Occipital lobe (tissue), 1 donor: ENCODE measurements at regions not wholly inside any gene's neighbourhood (a gene's known extent, or its start where the extent isn't known, plus 50 kb on each side); places are given as distances from the start of the nearest gene placed in this dataset.

Source experiments
- DNase-seq: peaks from one replicate; lab custom pipeline; 2025; lab: John Stamatoyannopoulos, UW

GRCh38 chr5:21181609-21182125 is 1193.7 kb upstream of the CDH18 start:
- DNase-seq: no peak

DNA sequence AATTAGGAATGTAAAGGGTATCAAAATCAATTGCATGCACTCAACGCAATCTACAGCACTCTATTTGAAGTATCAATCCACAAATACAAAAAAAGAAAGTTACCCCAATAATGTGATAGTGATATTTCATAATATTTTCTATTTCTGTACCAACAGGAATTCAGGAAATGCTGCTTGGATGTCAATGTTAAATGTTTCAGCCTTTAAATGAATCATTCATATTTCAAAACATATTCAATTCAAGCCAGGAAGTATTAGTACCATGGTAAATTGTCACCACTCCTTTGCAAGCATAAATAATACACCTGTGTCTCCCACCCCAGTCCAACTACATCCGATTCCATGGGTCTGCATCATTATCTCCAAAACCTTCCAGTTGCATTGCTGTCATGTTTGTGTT is 1185.5 kb upstream of the CDH18 start:
- no peak for DNase-seq

GRCh38 chr5:21173036-21173435 is 1185.0 kb upstream of the CDH18 start:
- DNase-seq: no peak

GRCh38 chr5:21171038-21171437 is 1183.0 kb upstream of the CDH18 start:
- no peak for DNase-seq

DNA sequence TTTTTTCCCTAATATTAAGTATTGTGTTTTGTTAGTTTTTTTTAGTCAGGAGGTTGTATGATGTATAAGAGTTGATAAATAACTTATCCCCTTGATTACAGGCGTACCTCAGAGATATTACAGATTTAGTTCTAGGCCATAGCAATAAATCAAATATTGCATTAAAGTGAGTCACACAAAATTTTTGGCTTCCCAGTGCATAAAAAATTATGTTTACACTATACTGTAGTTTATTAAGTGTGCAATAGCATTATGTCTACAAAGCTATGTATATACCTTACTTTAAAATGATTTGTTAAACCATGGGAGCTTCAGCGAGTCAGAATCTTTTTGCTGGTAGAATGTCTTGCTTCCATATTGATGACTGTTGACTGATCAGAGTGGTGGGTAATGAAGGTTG is 1180.6 kb upstream of the CDH18 start:
- no peak for DNase-seq

- no peak for DNase-seq
These were observed 1177.3 kb upstream of the CDH18 start for GRCh38 chr5:21165344-21165743.

DNA sequence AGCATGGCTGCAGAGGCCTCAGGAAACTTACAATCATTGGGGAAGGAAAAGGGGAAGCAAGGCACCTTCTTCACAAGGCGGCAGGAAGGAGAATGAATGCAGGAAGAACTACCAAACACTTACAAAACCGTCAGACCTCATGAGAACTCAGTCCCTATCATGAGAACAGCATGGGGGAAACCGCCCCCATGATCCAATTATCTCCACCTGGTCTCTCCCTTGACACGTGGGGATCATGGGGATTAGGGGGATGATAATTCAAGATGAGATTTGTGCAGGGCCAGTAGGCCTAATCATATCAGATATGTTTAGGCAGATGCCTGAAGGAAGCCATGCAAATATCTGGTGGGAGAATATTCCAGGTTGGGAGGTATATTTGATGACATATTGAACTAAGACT is 1176.4 kb upstream of the CDH18 start:
- no peak for DNase-seq

GRCh38 chr5:21159510-21160059 is 1171.6 kb upstream of the CDH18 start:
- DNase-seq: no peak

- DNase-seq: no peak
These were observed 1166.5 kb upstream of the CDH18 start for GRCh38 chr5:21154526-21154925.

DNA sequence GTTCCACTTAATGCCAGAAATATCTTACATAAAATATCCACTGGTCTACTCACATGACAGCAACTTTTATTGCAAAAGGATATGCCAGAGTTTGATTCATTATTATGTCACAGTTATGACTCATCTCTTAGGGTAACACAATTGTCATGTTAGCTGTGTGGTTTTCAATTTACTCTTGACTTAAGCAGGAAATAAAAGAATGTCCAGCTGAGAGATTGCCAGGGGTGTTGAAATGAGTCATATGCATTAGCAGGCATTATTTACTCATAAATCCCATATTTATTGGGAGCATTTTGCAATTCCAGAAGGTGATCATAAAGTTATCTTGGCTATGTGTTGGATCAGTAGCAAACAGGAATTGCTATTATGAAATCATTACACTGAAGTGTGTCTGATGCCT is 1164.6 kb upstream of the CDH18 start:
- no peak for DNase-seq

- DNase-seq: no peak
These were observed 1157.4 kb upstream of the CDH18 start for GRCh38 chr5:21145376-21145775.

- no peak for DNase-seq
These were observed 1155.7 kb upstream of the CDH18 start for GRCh38 chr5:21143686-21144085.

DNA sequence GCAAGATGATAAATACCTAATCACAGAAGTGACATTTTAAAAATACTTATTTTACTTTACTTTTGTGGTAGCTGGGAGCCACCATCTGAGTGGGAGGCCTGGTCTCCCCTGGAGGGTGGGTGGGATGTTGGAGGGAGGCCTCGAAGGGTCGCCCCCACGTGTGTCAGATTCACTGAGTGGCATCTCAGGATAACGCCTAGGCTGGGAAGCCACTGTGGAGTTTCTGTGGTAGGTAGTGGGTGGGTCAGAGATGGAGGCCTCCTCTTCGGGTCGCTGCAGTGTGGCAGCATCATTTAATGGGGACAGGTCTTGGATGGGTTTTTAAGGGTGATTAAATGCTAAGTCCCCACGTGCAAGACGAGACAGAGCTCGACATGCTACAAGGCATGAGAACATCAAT is 1154.8 kb upstream of the CDH18 start:
- DNase-seq: no peak

DNA sequence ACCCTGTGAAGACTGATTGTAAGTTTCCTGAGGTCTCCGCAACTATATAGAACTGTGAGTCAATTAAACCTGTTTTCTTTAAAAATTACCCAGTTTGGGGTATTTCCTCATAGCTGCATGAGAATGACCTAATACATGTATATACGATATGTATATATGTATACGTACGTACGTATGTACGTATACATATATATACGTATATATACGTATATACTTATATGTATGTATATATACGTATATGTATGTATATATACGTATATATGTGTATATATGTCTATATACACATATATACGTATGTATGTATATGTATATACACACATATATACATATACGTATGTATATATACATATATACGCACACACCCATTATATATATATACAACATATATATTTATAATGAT is 1153.0 kb upstream of the CDH18 start:
- no peak for DNase-seq

DNA sequence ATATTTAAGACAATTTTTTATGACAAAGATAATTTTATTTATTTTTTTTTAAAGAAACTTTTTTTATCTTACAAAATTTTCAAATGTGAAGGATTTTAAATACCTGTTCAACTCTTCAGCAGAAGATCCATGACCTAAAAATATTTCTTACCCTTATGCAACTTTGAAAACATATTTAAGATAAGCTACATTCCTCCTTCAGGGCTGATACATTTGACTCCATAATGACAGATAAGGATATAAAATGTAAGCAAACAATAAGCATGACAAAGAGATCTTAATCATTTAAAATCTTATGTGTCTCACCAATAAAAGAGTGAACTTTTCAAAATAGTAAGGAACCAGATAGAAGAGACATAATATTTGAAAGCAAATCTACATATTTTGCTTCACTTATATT is 1138.2 kb upstream of the CDH18 start:
- DNase-seq: no peak

DNA sequence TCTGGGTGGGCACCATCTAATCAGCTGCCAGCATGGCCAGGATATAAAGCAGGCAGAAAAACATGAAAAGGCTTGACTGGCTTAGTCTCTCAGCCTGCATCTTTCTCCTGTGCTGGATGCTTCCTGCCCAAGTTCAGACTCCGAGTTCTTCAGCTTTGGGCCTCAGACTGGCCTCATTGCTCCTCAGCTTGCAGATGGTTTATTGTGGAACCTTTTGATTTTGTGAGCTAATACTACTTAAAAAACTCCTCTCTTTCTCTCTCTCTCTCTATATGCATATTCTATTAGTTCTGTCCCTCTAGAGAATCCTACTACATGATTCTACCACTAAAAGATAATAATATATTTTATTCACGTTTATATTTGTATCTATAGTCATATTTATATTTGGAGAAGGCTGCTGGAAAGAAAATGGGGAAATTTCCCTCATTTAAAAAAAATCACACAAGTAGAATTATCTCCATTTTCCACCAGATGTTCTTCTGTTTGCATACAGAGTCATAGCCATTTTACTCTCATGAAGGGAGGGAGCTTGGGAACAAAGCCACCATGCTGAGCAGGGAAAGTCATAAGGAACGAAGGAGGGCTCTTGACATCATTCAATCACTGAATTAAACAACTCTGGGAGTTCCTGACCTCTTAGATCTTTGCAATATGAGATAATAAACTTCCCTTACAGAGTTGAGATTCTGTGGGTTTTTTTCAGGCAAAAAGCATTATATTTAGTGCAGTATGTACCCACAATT is 1137.4 kb upstream of the CDH18 start:
- no peak for DNase-seq

GRCh38 chr5:21121213-21121612 is 1133.2 kb upstream of the CDH18 start:
- DNase-seq: no peak

DNA sequence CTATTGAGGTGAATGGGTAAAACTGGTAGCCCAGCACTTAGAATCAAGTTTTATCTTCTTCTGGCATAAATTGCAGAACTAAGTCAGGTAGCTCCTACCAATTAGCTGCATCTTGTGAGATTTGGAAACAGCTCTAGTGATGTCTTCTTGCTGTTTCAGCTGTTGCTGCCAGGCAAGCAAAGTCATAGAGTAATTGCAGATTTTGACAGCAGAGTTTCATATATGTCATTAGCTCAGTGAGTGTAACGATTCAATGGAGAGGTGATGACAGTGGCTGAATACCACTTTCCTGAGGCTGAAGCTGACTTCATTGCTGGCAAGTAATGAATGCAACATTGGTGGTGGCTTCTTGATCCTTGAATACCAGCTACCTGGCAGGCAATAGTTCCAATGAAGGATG is 1109.7 kb upstream of the CDH18 start:
- DNase-seq: no peak

DNA sequence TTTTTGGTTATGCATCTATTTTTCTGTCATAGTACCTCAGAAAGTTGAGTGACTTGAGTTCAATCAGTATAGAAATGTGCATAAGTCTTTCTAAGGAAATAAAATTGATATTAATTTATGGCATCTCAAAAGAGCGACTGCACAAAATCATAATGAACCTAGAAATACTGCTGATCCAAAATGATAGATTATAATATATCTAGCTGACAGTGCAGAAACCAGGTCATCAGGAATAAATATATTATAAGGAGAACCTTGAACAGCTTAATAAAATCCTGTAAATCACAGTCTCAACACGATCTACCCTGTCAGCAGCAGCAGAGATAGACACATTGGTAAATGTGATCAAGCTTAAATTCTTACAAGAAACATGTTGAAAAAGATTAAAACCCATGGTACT is 1106.6 kb upstream of the CDH18 start:
- no peak for DNase-seq

DNA sequence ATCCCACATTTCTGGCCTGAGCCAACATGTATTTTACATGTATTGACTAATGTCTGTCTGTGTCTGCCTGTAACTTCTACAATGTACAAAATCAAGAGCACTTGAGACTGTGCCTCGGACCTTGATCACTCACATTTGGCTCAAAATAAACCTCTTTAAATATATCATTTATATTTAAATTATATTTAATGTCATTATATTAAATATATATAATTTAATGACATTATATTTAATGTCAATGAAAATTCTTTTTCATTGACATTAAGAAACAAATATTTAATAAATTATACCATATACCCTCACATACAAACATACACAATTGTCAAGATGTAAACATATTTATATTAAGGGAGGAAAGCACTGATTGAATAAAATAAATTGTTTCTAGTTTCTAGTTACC is 1099.8 kb upstream of the CDH18 start:
- no peak for DNase-seq

GRCh38 chr5:21085791-21086190 is 1097.8 kb upstream of the CDH18 start:
- no peak for DNase-seq

GRCh38 chr5:21071986-21072385 is 1084.0 kb upstream of the CDH18 start:
- DNase-seq: no peak

DNA sequence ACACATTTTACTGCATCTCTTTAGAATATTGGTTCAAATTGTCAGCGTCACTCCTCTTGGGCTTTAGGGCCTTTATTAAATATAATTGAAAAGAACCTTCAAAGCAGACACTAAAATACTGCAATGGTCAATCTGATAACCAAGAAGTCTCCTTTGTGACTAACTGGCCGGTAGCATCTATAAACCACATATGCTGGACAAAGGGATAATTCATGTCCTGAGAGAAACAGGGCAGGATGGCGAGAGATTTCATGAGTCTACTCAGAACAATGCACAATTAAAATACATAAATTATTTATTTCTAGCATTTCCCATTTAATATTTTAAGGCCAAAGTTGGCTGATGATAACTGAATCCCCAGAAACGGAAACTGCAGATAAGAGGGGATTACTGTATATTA is 1083.4 kb upstream of the CDH18 start:
- DNase-seq: no peak
